ENCODE measurements at regions not wholly inside any gene's neighbourhood (a gene's known extent, or its start where the extent isn't known, plus 50 kb on each side); places are given as distances from the start of the nearest gene placed in this dataset.

DNA sequence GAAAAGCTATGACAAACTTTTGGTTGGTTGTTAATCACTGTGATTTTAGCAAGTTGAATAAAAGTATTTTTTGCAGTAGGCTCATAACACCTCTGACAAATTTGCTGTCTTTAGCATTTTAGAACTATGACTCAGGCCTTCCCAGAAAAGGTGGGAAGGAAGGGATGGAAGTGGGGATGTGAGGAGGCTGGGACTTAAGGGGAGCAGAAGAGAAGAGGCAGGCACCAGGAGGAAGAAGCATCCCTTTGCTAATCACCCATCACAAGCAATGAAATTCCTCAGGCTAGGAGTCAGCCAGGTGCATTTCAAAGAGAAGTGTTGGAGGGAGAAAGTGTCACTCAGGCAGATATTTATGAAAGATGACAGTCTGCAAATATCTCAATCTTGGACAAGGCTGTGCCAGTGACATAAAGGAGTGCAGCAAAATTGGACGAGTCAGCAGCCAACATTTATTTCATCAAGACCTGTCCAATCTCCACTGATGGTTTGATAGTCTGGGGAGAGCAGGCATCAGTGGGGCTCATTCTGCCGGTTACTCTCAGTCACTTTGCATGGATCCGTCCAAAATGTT, 337.3 kb upstream of the ARRDC4 start:
- DNase-seq (ENCODE audit: low read depth, low spot score), result no peak
- in situ Hi-C loops (cut with HindIII; ENCODE audit: low pct_unique_long_range_greater_than_20kb, low sequenced_read_pairs), result no loop called here

DNA sequence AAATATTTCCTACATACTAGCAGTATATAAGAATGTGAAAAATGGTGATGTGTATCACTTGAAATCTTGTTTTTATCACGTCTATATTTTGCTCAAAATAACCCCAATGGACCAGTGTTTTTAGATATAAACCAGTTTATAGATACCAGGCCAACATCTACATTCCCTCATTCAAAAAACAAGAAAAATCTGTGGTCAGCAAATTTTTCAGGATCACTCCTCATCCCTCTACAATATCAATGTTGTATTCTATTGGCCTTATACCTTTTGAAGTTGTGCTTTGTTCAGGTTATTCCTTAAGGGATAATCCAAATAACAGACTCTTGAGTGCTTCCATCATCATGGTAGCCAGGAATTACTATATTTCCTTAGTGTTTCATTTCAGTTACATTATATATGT, 332.9 kb upstream of the ARRDC4 start:
- no peak for DNase-seq (ENCODE audit: low read depth, low spot score)
- in situ Hi-C loops (cut with HindIII; ENCODE audit: low pct_unique_long_range_greater_than_20kb, low sequenced_read_pairs), result no loop called here

DNA sequence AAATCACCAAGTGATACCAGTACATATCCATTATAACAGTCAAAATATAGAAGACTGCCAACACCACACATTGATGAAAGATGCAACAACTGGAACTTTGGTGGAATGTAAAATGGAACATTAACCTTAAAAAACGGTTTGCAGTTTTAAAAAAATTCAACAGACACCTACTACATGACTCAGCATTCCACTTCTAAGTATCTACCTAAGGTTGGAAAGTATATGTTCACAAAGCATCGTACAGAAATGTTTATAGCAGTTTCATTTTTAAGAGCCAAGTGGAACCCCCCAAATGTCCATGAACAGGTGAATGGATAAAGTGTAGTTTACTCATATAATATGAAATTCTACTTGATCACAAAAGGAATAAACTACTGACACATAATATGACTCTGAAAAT, 314.7 kb upstream of the ARRDC4 start:
- in situ Hi-C loops (cut with HindIII; ENCODE audit: low pct_unique_long_range_greater_than_20kb, low sequenced_read_pairs), result no loop called here
- DNase-seq (ENCODE audit: low read depth, low spot score), result no peak

DNA sequence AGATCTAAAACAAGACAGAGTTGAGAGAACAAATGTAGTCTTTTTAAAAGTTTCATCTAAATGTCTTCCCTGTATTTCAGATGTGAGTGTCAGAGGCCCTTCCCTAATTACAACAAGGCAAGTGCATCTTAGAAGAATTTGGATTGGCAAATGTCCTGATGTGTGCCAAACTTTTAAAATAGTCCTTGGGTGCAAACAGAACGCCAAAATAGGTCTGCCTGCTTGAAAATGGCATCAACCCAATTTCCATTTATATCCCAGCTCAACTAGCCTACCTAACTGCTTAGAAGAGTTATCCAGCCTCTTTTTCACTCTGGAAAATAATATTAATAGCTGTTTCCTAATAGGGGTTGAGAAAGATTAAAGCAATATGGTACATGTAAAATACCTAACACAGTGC, 311.8 kb upstream of the ARRDC4 start:
- in situ Hi-C loops (cut with HindIII; ENCODE audit: low pct_unique_long_range_greater_than_20kb, low sequenced_read_pairs), result no loop called here

DNA sequence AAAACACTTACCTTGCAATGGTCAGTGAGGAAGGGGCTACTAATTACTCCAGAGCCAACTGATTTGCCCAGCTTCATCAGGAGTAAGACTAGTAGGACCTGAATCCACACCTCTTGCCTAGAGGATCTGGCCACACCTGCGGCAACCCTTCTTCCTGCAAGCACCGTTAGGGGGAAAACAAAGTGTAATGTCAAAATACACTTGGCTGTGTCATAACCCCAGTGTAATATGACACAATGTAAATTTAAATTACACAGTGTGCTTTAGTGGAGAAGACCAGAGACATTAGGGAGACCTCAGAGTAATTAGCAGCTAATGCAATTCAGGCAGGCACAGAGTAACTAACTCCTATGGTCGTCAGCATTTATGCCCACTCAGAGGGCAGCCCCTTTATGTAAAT, 308.5 kb upstream of the ARRDC4 start:
- DNase-seq (ENCODE audit: low read depth, low spot score), result no peak
- in situ Hi-C loops (cut with HindIII; ENCODE audit: low pct_unique_long_range_greater_than_20kb, low sequenced_read_pairs), result no loop called here

More for the DNA sequence above, 311.8 kb upstream of the ARRDC4 start:
- no peak for DNase-seq (ENCODE audit: low read depth, low spot score)

DNA sequence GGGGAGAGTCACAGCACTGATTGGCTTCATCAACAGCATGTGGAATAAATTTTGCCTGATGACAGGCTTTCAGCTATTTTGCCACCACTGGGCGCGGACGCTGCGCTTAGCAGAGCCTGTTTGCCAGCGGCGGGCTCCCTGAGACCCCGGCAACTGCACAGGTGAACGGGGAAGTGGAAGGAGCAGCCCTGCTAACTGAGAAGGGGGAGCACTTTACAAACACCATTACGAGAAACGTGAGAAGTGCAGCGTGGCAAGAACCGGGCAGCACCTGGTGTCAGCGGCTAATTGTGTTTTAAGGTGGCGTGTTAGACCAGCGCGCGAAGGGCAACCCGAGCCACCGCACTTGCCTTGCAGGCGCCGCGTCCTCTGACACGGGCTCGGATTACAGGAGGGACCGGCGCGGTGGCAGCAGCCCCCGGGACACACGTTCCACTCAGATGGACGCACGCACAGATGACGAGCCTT, 307.8 kb upstream of the ARRDC4 start:
- in situ Hi-C loops (cut with HindIII; ENCODE audit: low pct_unique_long_range_greater_than_20kb, low sequenced_read_pairs), result no loop called here
- DNase-seq (ENCODE audit: low read depth, low spot score), result no peak

DNA sequence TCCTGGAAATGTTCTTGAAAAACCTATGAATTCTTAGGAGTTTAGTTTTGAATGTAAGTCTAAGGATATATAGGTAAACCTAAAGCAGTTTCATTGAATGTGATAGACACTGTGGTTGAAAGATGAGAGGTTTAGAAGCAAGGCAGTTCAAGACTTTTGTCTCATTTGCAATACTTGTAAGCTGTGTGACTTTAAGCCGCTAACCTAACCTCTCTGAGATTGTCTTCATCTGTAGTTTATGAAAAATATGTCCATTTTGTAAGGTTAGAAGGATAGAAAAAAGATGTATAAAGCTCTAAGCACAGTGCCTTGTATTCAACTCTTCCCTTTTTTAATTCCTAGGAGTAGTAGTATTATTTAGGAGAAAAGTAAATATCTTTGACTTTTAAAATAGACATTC, 306.6 kb upstream of the ARRDC4 start:
- DNase-seq (ENCODE audit: low read depth, low spot score), result no peak
- in situ Hi-C loops (cut with HindIII; ENCODE audit: low pct_unique_long_range_greater_than_20kb, low sequenced_read_pairs), result no loop called here

DNA sequence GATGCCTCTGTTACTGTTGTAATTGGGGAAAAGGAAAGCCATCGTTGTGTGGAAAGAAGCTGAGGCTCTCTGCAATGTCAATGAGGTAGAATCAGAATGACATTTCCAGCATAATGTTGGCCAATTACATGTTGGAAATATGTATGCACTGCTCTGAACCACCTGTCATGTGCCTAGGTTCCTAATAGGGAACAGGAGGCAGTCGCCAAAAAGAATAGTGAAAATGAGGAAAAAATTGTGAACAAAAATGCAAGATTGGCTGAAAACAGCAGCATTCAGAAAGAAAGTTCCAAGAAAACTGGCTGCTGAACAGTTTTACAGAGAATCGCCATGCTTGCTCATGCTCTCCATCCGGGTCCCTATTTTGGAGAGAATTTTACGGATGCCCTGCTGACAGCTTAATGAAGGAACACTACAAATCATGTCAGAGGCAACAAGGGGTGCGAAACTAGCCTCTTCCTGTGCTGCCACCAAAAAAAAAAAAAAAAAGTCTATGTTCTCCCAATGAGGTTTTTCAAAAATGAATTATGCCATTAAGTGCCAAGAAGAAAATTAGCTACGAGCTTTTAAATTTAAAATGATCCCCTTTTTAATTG, 305.9 kb upstream of the ARRDC4 start:
- in situ Hi-C loops (cut with HindIII; ENCODE audit: low pct_unique_long_range_greater_than_20kb, low sequenced_read_pairs), result no loop called here
- no peak for DNase-seq (ENCODE audit: low read depth, low spot score)

DNA sequence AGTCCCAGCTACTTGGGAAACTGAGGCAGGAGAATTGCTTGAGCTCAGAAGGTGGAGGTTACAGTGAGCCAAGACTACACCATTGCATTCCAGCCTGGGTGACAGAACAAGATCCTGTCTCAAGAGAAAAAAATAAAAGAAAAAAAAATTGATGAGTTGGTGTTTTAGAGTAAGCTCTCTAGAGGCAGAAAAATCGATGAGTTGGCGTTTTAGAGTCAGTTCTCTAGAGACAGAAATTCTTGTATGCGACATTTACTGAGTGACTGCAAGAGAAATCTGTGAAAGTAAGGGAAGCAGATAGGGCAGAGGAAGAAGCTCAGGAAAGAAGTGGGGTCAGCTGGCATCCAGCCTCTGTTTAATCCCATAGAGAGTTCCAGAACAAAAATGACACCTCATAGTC, 298.7 kb upstream of the ARRDC4 start:
- no peak for DNase-seq (ENCODE audit: low read depth, low spot score)
- in situ Hi-C loops (cut with HindIII; ENCODE audit: low pct_unique_long_range_greater_than_20kb, low sequenced_read_pairs), result no loop called here

DNA sequence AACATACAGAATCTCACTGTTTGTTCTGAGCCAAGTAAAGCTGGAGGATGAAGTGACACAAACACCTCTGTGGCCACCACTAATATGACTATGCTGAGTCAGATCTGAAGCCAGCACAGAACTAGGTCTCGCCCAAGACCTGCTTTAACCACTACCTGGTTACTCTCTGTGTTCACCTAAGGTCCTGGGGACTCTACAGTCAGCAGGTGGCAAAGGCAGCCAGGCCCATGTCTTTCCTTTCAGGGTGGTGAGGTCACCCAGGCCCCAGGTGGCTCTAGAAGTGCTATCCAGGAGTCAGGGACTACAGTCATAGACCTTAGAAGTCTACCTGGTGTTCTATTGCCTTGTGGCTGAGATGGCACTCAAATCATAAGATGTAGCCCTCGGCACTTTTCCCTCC, 287.9 kb upstream of the ARRDC4 start:
- no peak for DNase-seq (ENCODE audit: low read depth, low spot score)
- in situ Hi-C loops (cut with HindIII; ENCODE audit: low pct_unique_long_range_greater_than_20kb, low sequenced_read_pairs), result no loop called here

DNA sequence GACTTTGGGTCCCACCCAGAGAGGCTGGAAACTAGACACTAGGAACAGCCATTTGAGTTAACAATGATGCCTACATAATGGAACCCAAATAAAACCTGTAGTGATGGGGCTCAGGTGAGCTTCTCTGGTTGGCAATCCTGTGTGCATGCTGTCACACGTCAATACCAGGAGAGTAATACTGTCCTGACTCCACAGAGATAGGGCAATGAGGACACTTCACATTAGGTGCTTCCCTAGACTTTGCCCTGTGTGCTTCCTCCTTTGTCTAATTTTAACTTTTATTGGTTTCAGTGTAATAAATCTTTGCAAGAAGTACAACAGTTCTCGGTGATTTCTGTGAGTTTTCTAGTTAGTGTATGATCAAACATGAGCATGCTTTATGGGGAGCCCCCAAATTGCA, 281.8 kb upstream of the ARRDC4 start:
- DNase-seq (ENCODE audit: low read depth, low spot score), result no peak
- in situ Hi-C loops (cut with HindIII; ENCODE audit: low pct_unique_long_range_greater_than_20kb, low sequenced_read_pairs), result no loop called here

DNA sequence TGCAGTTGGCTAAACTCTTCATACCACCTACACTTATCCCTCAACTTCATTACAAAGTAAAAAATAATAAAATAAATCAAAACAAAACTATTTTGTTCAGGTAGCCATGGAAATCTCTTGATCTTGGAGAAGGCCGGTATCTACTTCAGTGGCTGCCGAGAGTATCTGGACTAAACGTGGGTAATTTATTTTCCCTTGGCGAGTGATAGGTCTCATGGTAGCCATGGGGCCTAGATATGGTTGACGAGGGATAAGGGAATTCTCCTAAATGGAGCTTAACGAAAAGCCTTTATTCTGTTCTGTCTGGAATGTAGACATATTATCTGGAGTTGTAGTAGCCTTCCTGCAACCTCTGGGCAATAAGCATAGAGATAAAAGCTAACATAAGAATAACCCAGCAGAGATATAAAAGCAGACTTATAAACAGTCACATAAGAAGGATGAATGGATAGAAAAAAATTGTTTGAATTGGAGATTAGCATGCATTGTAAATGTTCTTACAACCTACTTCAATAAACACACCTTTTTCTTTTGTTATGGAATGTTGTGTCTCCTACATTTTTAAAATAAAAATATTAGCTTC, 281.3 kb upstream of the ARRDC4 start:
- DNase-seq (ENCODE audit: low read depth, low spot score), result no peak
- in situ Hi-C loops (cut with HindIII; ENCODE audit: low pct_unique_long_range_greater_than_20kb, low sequenced_read_pairs), result no loop called here

DNA sequence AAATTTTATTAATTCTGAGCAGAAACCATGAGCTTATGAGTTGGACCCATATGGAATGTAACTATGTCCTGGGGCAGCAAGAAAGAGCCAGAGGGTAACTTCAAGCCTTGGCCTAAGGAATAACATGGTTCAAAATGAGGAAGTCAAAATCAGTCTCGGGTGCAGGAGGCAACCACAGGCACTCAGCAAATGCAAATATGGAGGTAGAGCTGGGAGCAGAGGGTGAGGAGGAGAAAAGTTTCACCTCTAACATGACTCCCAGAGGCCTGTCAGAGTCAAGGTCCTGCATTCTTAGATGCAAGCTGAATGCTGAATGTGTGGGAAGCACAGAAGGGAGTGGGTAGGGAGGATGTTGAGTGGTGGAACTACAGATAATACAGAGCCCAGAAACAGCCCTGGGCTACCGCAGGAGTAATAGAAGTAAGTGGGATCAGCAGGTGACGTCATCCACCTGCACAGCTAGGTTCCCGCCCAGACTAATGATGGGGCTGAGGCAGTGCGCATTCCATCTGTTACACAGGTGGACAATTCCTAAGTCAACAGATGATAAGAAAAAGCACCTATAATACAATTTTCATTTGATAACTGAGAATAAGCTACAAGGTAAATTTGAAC, 279.8 kb upstream of the ARRDC4 start:
- no peak for DNase-seq (ENCODE audit: low read depth, low spot score)
- in situ Hi-C loops (cut with HindIII; ENCODE audit: low pct_unique_long_range_greater_than_20kb, low sequenced_read_pairs), result no loop called here

DNA sequence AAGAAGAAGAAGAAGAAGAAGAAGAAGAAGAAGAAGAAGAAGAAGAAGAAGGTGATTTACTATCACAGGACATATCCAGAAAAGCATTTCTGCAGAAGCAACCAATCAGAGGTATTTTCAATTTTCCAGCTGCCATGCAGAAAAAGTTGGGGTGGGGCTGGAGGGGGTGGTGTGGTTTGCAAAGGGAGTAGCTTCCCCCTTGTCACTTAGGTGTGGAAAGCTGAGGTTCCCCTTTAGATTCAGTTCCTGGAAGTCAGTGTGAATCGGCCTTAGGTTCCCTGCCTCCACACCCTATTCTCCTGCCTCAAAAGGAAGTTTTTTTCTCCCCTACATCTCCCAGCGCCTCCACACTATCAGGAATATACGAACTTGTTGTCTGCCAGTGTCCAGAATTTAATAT, 276.7 kb upstream of the ARRDC4 start:
- DNase-seq (ENCODE audit: low read depth, low spot score), result no peak
- in situ Hi-C loops (cut with HindIII; ENCODE audit: low pct_unique_long_range_greater_than_20kb, low sequenced_read_pairs), result no loop called here

DNA sequence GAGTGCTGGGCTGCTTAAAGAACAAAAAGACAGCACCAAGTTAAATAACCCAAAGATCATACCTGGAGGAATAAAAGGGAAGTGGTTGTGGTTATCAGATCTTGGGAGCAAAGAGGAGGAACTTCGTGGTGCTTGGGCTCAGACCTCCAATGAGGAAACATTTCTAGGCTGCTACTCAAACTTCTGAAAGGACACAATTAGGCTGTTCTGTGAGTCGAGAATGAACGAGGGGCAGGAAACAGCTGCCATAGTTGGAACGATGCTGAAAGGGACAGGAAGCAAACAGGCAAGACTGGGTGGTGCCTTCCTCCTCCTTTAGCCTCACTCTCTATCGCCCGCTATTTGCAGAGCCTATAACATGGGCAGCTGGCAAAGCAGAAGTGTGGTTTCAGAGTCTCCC, 276.3 kb upstream of the ARRDC4 start:
- in situ Hi-C loops (cut with HindIII; ENCODE audit: low pct_unique_long_range_greater_than_20kb, low sequenced_read_pairs), result no loop called here

DNA sequence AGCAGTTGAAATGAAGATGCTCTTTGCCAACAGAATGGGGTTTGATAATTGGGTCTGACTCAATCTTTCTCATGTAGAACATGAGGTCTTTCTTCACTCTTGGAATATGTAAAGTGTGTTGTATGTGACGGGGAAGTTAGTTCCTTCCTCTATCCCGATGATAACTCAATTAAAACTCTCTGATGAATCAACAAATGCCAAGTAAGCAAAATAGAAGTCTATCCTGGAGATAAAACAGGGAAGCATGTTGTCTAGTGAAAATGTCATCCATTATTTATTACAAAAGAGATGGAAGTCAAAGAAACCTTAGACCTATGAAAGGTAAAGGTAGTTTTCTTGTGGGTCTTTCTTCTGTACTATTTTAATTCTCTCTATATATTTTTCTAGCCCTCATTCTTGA, 274.2 kb upstream of the ARRDC4 start:
- in situ Hi-C loops (cut with HindIII; ENCODE audit: low pct_unique_long_range_greater_than_20kb, low sequenced_read_pairs), result no loop called here
- no peak for DNase-seq (ENCODE audit: low read depth, low spot score)

More for the DNA sequence above, 276.3 kb upstream of the ARRDC4 start:
- no peak for DNase-seq (ENCODE audit: low read depth, low spot score)

DNA sequence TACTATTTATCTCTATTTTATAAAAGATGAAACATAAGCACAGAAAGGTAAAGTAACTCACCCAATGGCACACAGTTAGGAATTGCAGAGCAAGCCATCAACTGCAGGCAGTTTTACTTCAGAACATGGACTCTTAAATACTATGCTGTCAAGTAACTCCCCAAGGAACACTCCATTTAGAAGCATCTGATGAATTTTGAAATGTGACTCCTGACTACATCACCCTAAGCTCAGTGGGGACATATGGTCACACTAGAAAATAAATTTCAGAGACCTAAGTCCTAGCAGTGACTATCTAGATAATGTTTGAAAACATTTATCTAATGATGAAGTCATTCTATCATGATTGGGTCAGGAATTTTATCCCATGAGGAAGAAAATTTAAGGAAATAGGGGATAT, 272.8 kb upstream of the ARRDC4 start:
- in situ Hi-C loops (cut with HindIII; ENCODE audit: low pct_unique_long_range_greater_than_20kb, low sequenced_read_pairs), result no loop called here
- no peak for DNase-seq (ENCODE audit: low read depth, low spot score)

DNA sequence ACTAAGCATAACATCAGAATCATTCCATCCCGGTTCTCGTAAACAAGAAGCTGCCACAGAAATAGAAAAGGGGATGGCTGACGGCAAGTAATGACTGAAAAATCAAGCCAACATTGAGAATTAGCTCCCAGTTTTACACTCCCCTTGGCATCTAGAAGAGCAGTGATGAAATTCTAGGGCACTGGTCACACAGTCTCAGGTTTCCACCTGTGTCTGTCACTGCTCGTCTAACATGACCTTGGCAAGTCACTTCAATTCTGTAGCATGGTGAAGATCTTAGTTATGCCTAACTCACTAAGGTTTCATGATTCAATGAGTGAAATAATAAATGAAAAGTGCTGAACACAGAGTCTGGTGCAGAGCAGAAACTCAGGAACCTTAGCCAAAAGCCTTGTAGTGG, 272.3 kb upstream of the ARRDC4 start:
- in situ Hi-C loops (cut with HindIII; ENCODE audit: low pct_unique_long_range_greater_than_20kb, low sequenced_read_pairs), result no loop called here
- DNase-seq (ENCODE audit: low read depth, low spot score), result no peak

DNA sequence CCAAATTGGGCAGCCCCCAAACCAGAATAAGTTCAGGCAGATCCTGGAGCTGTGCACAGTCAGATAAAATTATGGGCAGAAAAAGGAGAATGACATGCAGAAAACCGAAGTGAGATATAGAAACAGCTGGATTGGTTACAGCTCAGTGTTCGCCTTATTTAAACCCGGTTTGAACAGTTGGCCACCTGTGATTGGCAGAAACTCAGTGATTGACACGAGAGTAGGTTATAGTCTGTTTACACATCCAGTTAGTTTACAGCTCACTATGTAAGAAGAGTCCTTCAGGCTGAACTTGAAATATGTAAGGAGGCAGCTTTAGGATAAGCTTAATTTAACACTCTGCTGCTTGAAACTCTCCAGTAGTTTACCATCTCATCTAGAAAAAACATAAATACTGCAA, 271.6 kb upstream of the ARRDC4 start:
- no peak for DNase-seq (ENCODE audit: low read depth, low spot score)
- in situ Hi-C loops (cut with HindIII; ENCODE audit: low pct_unique_long_range_greater_than_20kb, low sequenced_read_pairs), result no loop called here

Data from SK-MEL-5 (cell line).